Osteoblast (primary cell): ENCODE measurements at regions not wholly inside any gene's neighbourhood (a gene's known extent, or its start where the extent isn't known, plus 50 kb on each side); places are given as distances from the start of the nearest gene placed in this dataset.

Source experiments
- DNase-seq: peaks from one replicate; pipeline ENCODE4 v3.0.0; 2011; ENCODE audit warnings: low spot score, mixed read lengths; ENCODE audit not compliant: insufficient read length; ENCODE audit errors: missing footprints
- H2AFZ ChIP-seq: 2 replicates; pipeline ENCODE4 v1.6.0; 2011; ENCODE audit warnings: mild to moderate bottlenecking, low read length
- H3K27ac ChIP-seq: 2 replicates; pipeline ENCODE4 v1.5.1; 2011; ENCODE audit warnings: mild to moderate bottlenecking, low read depth, low read length, moderate library complexity
- H3K27me3 ChIP-seq: 2 replicates; pipeline ENCODE4 v1.6.0; 2012; ENCODE audit warnings: mild to moderate bottlenecking, control low read depth, inconsistent platforms, low read length, moderate library complexity; ENCODE audit not compliant: insufficient read depth
- H3K36me3 ChIP-seq: 2 replicates; pipeline ENCODE4 v1.5.1; 2011; ENCODE audit warnings: mild to moderate bottlenecking, low read length, control low read depth, moderate library complexity; ENCODE audit not compliant: insufficient read depth
- H3K4me1 ChIP-seq: 2 replicates; pipeline ENCODE4 v1.5.1; 2011; ENCODE audit warnings: mild to moderate bottlenecking, low read length, control low read depth, moderate library complexity; ENCODE audit not compliant: insufficient read depth
- H3K4me2 ChIP-seq: 2 replicates; pipeline ENCODE4 v1.6.0; 2011; ENCODE audit warnings: mild to moderate bottlenecking, low read length; ENCODE audit not compliant: insufficient read depth
- H3K4me3 ChIP-seq: fragments of 200-600 bp; sonication (generic); 3 replicates; pipeline ENCODE4 v1.5.1; 2012; ENCODE audit warnings: mild to moderate bottlenecking, low read length, inconsistent platforms; ENCODE audit not compliant: insufficient read depth
- H3K79me2 ChIP-seq: 2 replicates; pipeline ENCODE4 v1.6.0; 2012; ENCODE audit warnings: mild to moderate bottlenecking, low read length, control low read depth, inconsistent platforms; ENCODE audit not compliant: insufficient read depth
- H3K9me3 ChIP-seq: 2 replicates; pipeline ENCODE4 v1.5.1; 2011; ENCODE audit warnings: low read depth, low read length, control low read depth
- H4K20me1 ChIP-seq: 2 replicates; pipeline ENCODE4 v1.6.0; 2012; ENCODE audit warnings: mild to moderate bottlenecking, low read length, control low read depth; ENCODE audit not compliant: insufficient read depth
- CTCF ChIP-seq: IDR thresholded peaks from 2 replicates; pipeline ENCODE4 v1.5.1; 2011; ENCODE audit warnings: mild to moderate bottlenecking, low read depth, low read length, moderate library complexity; ENCODE audit errors: extremely low read depth

DNA sequence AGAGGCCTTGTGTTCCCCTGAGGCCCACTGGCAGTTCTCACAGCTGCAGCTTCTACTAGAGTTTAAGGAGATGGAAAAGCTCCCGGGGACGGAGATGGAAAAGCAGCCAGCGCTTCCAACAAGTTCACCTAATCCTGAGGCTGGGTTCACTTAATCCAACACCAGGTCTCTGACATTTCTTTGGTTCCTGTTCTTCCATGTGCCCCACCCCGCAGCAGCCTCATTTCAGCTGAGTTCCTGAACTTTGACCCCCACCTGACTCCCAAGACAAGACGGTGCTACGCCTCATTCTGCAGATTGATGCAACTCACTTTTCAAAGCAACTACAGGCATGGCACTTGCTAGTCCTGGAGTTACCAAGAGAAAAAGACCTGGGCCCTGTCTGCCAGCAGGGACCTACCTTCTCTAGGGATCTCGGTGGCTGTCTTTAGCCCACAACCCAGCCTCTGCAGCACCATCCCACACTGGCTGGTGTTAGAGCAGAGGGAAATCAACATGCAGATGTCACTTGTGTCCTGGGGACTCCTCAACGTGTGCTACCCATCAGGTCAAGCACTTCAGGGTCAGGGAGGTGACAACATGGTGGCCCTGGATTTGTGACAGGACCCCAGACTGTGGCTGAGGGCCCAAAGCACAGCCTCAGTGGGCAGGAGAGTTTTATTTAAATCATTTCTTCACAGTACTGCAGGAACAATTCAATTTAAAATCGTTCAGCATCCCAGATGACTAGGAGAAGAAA lies 406.1 kb downstream of the VPS13C start:
- Histone ChIP-seq H2AFZ (no peak overlapping the region), H3K4me3 (no peak overlapping the region), H3K9me3 (no peaks in the 10 kb centered on the region), H4K20me1 (no peaks in the 10 kb centered on the region), H3K4me1 (no peaks in the 10 kb centered on the region), H3K27me3 (no peaks in the 10 kb centered on the region), H3K27ac (no peak overlapping the region), H3K4me2 (no peak overlapping the region), H3K36me3 (no peaks in the 10 kb centered on the region), H3K79me2 (no peaks in the 10 kb centered on the region)
- DNase-seq = peak; percentile 36
- no peak for TF ChIP-seq CTCF

DNA sequence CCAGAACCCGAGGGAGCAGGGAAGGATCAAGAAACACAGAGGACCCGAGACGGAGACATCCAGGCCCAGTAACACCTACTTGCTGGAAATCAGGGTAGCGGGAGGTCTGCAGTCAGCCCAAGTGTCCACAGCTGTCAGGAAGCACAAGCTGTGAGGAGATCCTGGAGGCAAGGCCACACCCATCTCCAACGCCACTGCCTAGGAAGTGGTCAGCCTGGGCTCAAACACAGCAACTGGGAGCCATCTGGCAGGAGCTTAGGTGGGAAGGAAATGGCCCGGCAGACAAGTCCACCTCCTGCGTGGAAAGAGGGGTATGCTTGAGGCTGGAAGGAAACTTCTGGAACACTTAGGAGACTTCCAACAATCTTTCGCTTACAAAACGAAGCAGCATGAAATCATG lies 407.1 kb downstream of the VPS13C start:
- no peaks in the 10 kb centered on the region for H3K79me2 ChIP-seq
- no peak for TF ChIP-seq CTCF
- H2AFZ ChIP-seq = no peak overlapping the region
- no peak overlapping the region for H3K4me2 ChIP-seq
- H3K4me1 ChIP-seq = no peaks in the 10 kb centered on the region
- H4K20me1 ChIP-seq = no peaks in the 10 kb centered on the region
- no peaks in the 10 kb centered on the region for H3K36me3 ChIP-seq
- DNase-seq = no peak
- no peak overlapping the region for H3K27ac ChIP-seq
- no peaks in the 10 kb centered on the region for H3K9me3 ChIP-seq
- H3K27me3 ChIP-seq = no peaks in the 10 kb centered on the region
- no peak overlapping the region for H3K4me3 ChIP-seq

DNA sequence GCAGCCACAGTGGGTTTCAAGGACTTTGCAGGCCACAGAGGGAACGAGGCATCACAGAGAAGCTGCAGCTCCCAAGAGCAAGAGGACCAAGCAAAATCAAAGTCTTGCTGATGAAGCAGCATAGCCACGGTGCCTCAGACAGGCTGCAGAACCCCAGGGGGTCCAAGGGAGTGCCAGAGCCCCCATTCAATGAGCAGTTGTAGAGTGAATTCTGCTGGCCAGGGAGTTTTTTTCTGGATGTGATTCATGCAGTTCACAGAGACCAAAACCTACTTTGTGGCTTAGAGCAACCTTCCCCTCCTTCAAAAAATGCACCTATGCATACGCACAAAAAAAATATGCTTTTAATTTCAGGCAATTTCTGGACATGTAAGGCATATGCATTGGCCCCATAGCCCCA lies 409.0 kb downstream of the VPS13C start:
- TF ChIP-seq CTCF = no peak
- Histone ChIP-seq H3K36me3 (no peaks in the 10 kb centered on the region), H3K27ac (no peak overlapping the region), H3K4me2 (no peak overlapping the region), H2AFZ (no peak overlapping the region), H4K20me1 (no peaks in the 10 kb centered on the region), H3K27me3 (no peaks in the 10 kb centered on the region), H3K4me1 (no peaks in the 10 kb centered on the region), H3K79me2 (no peaks in the 10 kb centered on the region), H3K9me3 (no peaks in the 10 kb centered on the region), H3K4me3 (no peak overlapping the region)
- no peak for DNase-seq

DNA sequence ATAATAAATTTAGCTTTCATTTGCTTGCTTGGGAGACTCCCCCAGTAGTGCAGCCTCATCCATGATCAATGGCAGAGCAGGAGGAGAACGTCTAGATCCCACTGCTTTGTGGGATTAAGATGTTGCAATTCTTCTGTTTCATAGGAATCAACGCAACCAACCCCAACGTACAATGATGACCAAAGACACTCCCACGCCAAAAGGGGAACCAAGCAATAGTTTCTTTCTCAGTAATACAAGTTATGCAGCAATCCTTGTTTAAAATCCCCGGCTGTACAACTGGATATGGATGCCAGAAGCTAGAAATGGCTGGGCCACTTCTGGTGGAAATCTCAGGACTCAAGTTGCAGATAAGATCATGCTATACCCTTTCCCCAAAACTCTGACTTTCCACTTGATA lies 411.2 kb downstream of the VPS13C start:
- TF ChIP-seq CTCF = no peak
- Histone ChIP-seq H4K20me1 (no peaks in the 10 kb centered on the region), H3K4me1 (no peaks in the 10 kb centered on the region), H3K4me2 (no peak overlapping the region), H3K27ac (no peak overlapping the region), H3K9me3 (no peaks in the 10 kb centered on the region), H3K27me3 (no peaks in the 10 kb centered on the region), H2AFZ (no peak overlapping the region), H3K36me3 (no peaks in the 10 kb centered on the region), H3K79me2 (no peaks in the 10 kb centered on the region), H3K4me3 (no peak overlapping the region)
- no peak for DNase-seq
